Coronary artery (tissue), 2 donors: ENCODE measurements at regions not wholly inside any gene's neighbourhood (a gene's known extent, or its start where the extent isn't known, plus 50 kb on each side); places are given as distances from the start of the nearest gene placed in this dataset.

ENCODE experiments used
- DNase-seq: peaks from one replicate; pipeline ENCODE4 v3.0.0-alpha.2; 2017; ENCODE audit warnings: low spot score
- H3K27ac ChIP-seq, 2 donors: fragments of 200-600 bp; sonication (generic); one replicate each; pipeline ENCODE4 v1.5.1; 2016 to 2019
- H3K4me3 ChIP-seq: fragments of 200-600 bp; sonication (generic); 2 replicates; pipeline ENCODE4 v1.5.1; 2016; ENCODE audit warnings: mild to moderate bottlenecking, moderate library complexity
- CTCF ChIP-seq: fragments of 200-600 bp; sonication (generic); IDR thresholded peaks from one replicate; pipeline ENCODE4 v1.5.1; 2019; ENCODE audit warnings: antibody characterized with exemption

- no peak for TF ChIP-seq CTCF
- Histone ChIP-seq H3K4me3 (no peak overlapping the region), H3K27ac (no peak overlapping the region)
- DNase-seq: no peak
Observed at GRCh38 chr6:48412656-48413055, 301.7 kb upstream of the PTCHD4 start.

GRCh38 chr6:48404927-48405326 is 293.9 kb upstream of the PTCHD4 start:
- Histone ChIP-seq H3K4me3 (no peak overlapping the region), H3K27ac (no peak overlapping the region)
- DNase-seq: no peak
- no peak for TF ChIP-seq CTCF

GRCh38 chr6:48403587-48403986 is 292.6 kb upstream of the PTCHD4 start:
- Histone ChIP-seq H3K27ac (no peak overlapping the region), H3K4me3 (no peak overlapping the region)
- DNase-seq: no peak
- TF ChIP-seq CTCF: no peak

- no peak for TF ChIP-seq CTCF
- H3K27ac ChIP-seq: no peak overlapping the region
- DNase-seq: no peak
- H3K4me3 ChIP-seq: no peak overlapping the region
Observed at GRCh38 chr6:48401016-48401415, 290.0 kb upstream of the PTCHD4 start.

- no peak overlapping the region for H3K27ac ChIP-seq
- H3K4me3 ChIP-seq: no peak overlapping the region
- DNase-seq: no peak
- TF ChIP-seq CTCF: no peak
Observed at GRCh38 chr6:48397887-48398286, 286.9 kb upstream of the PTCHD4 start.

- H3K27ac ChIP-seq: no peak overlapping the region
- no peak for TF ChIP-seq CTCF
- H3K4me3 ChIP-seq: no peak overlapping the region
- DNase-seq: no peak
Observed at GRCh38 chr6:48389146-48390043, 278.4 kb upstream of the PTCHD4 start.

GRCh38 chr6:48388044-48388443 is 277.0 kb upstream of the PTCHD4 start:
- TF ChIP-seq CTCF: no peak
- Histone ChIP-seq H3K4me3 (no peak overlapping the region), H3K27ac (no peak overlapping the region)
- DNase-seq: no peak
